Colonic mucosa (tissue), 4 donors: ENCODE measurements at regions not wholly inside any gene's neighbourhood (a gene's known extent, or its start where the extent isn't known, plus 50 kb on each side); places are given as distances from the start of the nearest gene placed in this dataset.

Experiments
- DNase-seq: peaks from one replicate; pipeline ENCODE4 v3.0.0-alpha.2; 2020
- H3K27ac ChIP-seq: fragments of 200-600 bp; one replicate; pipeline ENCODE4 v1.8.0; 2021
- H3K27me3 ChIP-seq: fragments of 200-600 bp; one replicate; pipeline ENCODE4 v1.8.0; 2021
- H3K36me3 ChIP-seq: fragments of 200-600 bp; one replicate; pipeline ENCODE4 v1.8.0; 2021
- H3K4me1 ChIP-seq: fragments of 200-600 bp; one replicate; pipeline ENCODE4 v1.8.0; 2021; ENCODE audit warnings: mild to moderate bottlenecking
- H3K4me3 ChIP-seq: fragments of 200-600 bp; one replicate; pipeline ENCODE4 v1.8.0; 2021
- H3K9ac ChIP-seq, 2 donors: one replicate each; pipeline ENCODE4 v1.7.0; 2013; ENCODE audit warnings: control low read depth in 2 of 2, low read depth in 2 of 2, low read length in 2 of 2
- H3K9me3 ChIP-seq: fragments of 200-600 bp; one replicate; pipeline ENCODE4 v1.8.0; 2021
- CTCF ChIP-seq: fragments of 200-600 bp; IDR thresholded peaks from one replicate; pipeline ENCODE4 v1.8.0; 2022; ENCODE audit warnings: antibody characterized with exemption, mild to moderate bottlenecking
- intact Hi-C: fragments of 100-400 bp; cut with DNase I; formaldehyde crosslinking; loops from one replicate; pipeline ENCODE4 v1.14.1; 2022
- donor health status: healthy.
- donor health status: DM: no; HTN: no; CAD: no.
- donor health status: DM: no; HTN: no; CAD: no.

- H3K9me3 ChIP-seq, result no peaks in the 10 kb centered on the region
- H3K27ac ChIP-seq, result no peak overlapping the region
- DNase-seq, result no peak
- no peaks in the 10 kb centered on the region for H3K27me3 ChIP-seq
- H3K4me1 ChIP-seq, result no peaks in the 10 kb centered on the region
- H3K9ac ChIP-seq, result no peak overlapping the region
- no peak overlapping the region for H3K4me3 ChIP-seq
- intact Hi-C loops, result no loop called here
- no peaks in the 10 kb centered on the region for H3K36me3 ChIP-seq
- TF ChIP-seq CTCF, result no peak
Observed at GRCh38 chr13:53422415-53422814, 393.8 kb downstream of the OLFM4 start.

GRCh38 chr13:53436396-53436795 is 407.8 kb downstream of the OLFM4 start:
- intact Hi-C loops, result no loop called here
- H3K9ac ChIP-seq, result no peak overlapping the region
- DNase-seq, result no peak
- no peaks in the 10 kb centered on the region for H3K4me1 ChIP-seq
- H3K4me3 ChIP-seq, result no peak overlapping the region
- H3K36me3 ChIP-seq, result no peaks in the 10 kb centered on the region
- no peak for TF ChIP-seq CTCF
- no peak overlapping the region for H3K27ac ChIP-seq
- H3K27me3 ChIP-seq, result no peaks in the 10 kb centered on the region
- H3K9me3 ChIP-seq, result no peaks in the 10 kb centered on the region

GRCh38 chr13:53439439-53440225 is 411.0 kb downstream of the OLFM4 start:
- no peaks in the 10 kb centered on the region for H3K4me1 ChIP-seq
- no peak overlapping the region for H3K27ac ChIP-seq
- TF ChIP-seq CTCF, result no peak
- no peaks in the 10 kb centered on the region for H3K9me3 ChIP-seq
- no peaks in the 10 kb centered on the region for H3K36me3 ChIP-seq
- no peaks in the 10 kb centered on the region for H3K27me3 ChIP-seq
- DNase-seq, result no peak
- intact Hi-C loops, result no loop called here
- H3K9ac ChIP-seq, result no peak overlapping the region
- no peak overlapping the region for H3K4me3 ChIP-seq

GRCh38 chr13:53442979-53443378 is 414.4 kb downstream of the OLFM4 start:
- H3K36me3 ChIP-seq, result no peaks in the 10 kb centered on the region
- no peak overlapping the region for H3K9ac ChIP-seq
- H3K4me1 ChIP-seq, result no peaks in the 10 kb centered on the region
- H3K9me3 ChIP-seq, result no peaks in the 10 kb centered on the region
- no peak overlapping the region for H3K27ac ChIP-seq
- no peak for DNase-seq
- H3K4me3 ChIP-seq, result no peak overlapping the region
- intact Hi-C loops, result no loop called here
- no peak for TF ChIP-seq CTCF
- H3K27me3 ChIP-seq, result no peaks in the 10 kb centered on the region

GRCh38 chr13:53445686-53446085 is 417.1 kb downstream of the OLFM4 start:
- TF ChIP-seq CTCF, result no peak
- Histone ChIP-seq H3K9me3 (no peaks in the 10 kb centered on the region), H3K4me1 (no peaks in the 10 kb centered on the region), H3K36me3 (no peaks in the 10 kb centered on the region), H3K27me3 (no peaks in the 10 kb centered on the region), H3K4me3 (no peak overlapping the region), H3K9ac (no peak overlapping the region), H3K27ac (no peak overlapping the region)
- intact Hi-C loops, result no loop called here
- DNase-seq, result no peak
